IMR-90 (cell line): ENCODE measurements at regions not wholly inside any gene's neighbourhood (a gene's known extent, or its start where the extent isn't known, plus 50 kb on each side); places are given as distances from the start of the nearest gene placed in this dataset.

Experiments
- BHLHE40 ChIP-seq: fragments of 150-350 bp; IDR thresholded peaks from 2 replicates; pipeline ENCODE4 v1.6.1; 2016; ENCODE audit warnings: mild to moderate bottlenecking, low read depth, low read length
- CEBPB ChIP-seq: IDR thresholded peaks from 2 replicates; pipeline ENCODE4 v1.6.1; 2012; ENCODE audit warnings: low read depth, low read length, improper control_type of control experiment
- CHD1 ChIP-seq: IDR thresholded peaks from 2 replicates; pipeline ENCODE4 v1.6.1; 2012; ENCODE audit warnings: low read depth, low read length, improper control_type of control experiment
- MAFK ChIP-seq: IDR thresholded peaks from 2 replicates; pipeline ENCODE4 v1.6.1; 2012; ENCODE audit warnings: low read depth, low read length, improper control_type of control experiment
- MAZ ChIP-seq: IDR thresholded peaks from 2 replicates; pipeline ENCODE4 v1.6.1; 2012; ENCODE audit warnings: low read depth, mild to moderate bottlenecking, low read length, improper control_type of control experiment, moderate library complexity, borderline replicate concordance
- MXI1 ChIP-seq: IDR thresholded peaks from 2 replicates; pipeline ENCODE4 v1.6.1; 2012; ENCODE audit warnings: low read depth, mild to moderate bottlenecking, low read length, moderate library complexity, borderline replicate concordance
- POLR2A ChIP-seq: IDR thresholded peaks from 2 replicates; pipeline ENCODE4 v1.6.1; 2012; ENCODE audit warnings: mild to moderate bottlenecking, low read depth, low read length
- RAD21 ChIP-seq: IDR thresholded peaks from 2 replicates; pipeline ENCODE4 v1.6.1; 2012; ENCODE audit warnings: low read length, improper control_type of control experiment
- RFX5 ChIP-seq: IDR thresholded peaks from 2 replicates; pipeline ENCODE4 v1.8.0; 2012; ENCODE audit warnings: low read depth, mild to moderate bottlenecking, low read length, moderate library complexity
- SMC3 ChIP-seq: fragments of 150-350 bp; IDR thresholded peaks from 2 replicates; pipeline ENCODE4 v1.6.1; 2016; ENCODE audit warnings: low read depth, mild to moderate bottlenecking, antibody characterized with exemption, low read length, moderate library complexity
- TF ChIP-seq, protein P1 (sequence below): conservative IDR thresholded peaks from 2 replicates; pipeline ENCODE4 v1.5.1; 2012; ENCODE audit warnings: mild to moderate bottlenecking, low read depth, low read length, improper control_type of control experiment
- TF ChIP-seq, protein P2 (sequence below): fragments of 150-350 bp; IDR thresholded peaks from 2 replicates; pipeline ENCODE4 v1.6.1; 2017; ENCODE audit warnings: mild to moderate bottlenecking, antibody characterized with exemption, low read length, low read depth

DNA sequence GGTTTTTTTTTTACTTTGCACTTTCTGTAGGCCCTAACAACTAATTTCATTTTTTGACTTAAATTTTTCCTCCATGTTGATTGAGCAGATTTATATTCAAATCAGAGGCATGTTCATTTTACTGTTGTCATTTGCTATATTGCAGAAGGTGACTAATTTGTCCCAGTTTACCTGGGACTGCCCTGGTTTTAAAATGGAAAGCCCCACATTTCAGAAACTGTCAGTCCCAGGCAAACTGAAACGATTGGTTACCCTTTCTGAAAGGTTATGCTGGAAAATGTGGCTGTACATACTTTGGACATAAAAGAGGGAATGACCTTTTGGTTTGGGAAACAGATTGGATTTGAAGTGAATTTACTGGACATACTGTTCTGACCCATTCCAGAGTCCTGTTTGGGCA is 160.0 kb downstream of the SPCS3 start:
- TF ChIP-seq MXI1, result no peak
- TF ChIP-seq POLR2A, result no peak
- TF ChIP-seq, protein P1, sequence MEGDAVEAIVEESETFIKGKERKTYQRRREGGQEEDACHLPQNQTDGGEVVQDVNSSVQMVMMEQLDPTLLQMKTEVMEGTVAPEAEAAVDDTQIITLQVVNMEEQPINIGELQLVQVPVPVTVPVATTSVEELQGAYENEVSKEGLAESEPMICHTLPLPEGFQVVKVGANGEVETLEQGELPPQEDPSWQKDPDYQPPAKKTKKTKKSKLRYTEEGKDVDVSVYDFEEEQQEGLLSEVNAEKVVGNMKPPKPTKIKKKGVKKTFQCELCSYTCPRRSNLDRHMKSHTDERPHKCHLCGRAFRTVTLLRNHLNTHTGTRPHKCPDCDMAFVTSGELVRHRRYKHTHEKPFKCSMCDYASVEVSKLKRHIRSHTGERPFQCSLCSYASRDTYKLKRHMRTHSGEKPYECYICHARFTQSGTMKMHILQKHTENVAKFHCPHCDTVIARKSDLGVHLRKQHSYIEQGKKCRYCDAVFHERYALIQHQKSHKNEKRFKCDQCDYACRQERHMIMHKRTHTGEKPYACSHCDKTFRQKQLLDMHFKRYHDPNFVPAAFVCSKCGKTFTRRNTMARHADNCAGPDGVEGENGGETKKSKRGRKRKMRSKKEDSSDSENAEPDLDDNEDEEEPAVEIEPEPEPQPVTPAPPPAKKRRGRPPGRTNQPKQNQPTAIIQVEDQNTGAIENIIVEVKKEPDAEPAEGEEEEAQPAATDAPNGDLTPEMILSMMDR, result no peak
- no peak for TF ChIP-seq RAD21
- TF ChIP-seq MAZ, result no peak
- no peak for TF ChIP-seq CHD1
- no peak for TF ChIP-seq SMC3
- no peak for TF ChIP-seq CEBPB
- no peak for TF ChIP-seq MAFK
- TF ChIP-seq BHLHE40, result no peak
- no peak for TF ChIP-seq RFX5
- TF ChIP-seq, protein P2, sequence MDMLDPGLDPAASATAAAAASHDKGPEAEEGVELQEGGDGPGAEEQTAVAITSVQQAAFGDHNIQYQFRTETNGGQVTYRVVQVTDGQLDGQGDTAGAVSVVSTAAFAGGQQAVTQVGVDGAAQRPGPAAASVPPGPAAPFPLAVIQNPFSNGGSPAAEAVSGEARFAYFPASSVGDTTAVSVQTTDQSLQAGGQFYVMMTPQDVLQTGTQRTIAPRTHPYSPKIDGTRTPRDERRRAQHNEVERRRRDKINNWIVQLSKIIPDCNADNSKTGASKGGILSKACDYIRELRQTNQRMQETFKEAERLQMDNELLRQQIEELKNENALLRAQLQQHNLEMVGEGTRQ, result no peak
